Breast epithelium (tissue), 3 donors: ENCODE measurements at regions not wholly inside any gene's neighbourhood (a gene's known extent, or its start where the extent isn't known, plus 50 kb on each side); places are given as distances from the start of the nearest gene placed in this dataset.

ENCODE experiments used
- CTCF ChIP-seq, 3 donors: fragments of 450-650 bp; IDR thresholded peaks; one replicate each; pipeline ENCODE4 v1.5.1; 2016 to 2017; ENCODE audit warnings: antibody characterized with exemption in 3 of 3, mild to moderate bottlenecking in 3 of 3, moderate library complexity in 3 of 3
- POLR2A ChIP-seq: fragments of 450-650 bp; IDR thresholded peaks from one replicate; pipeline ENCODE4 v1.6.1; 2016; ENCODE audit warnings: antibody characterized with exemption, mild to moderate bottlenecking, moderate library complexity
- POLR2AphosphoS5 ChIP-seq, 3 donors: sonication (generic); formaldehyde crosslinking; IDR thresholded peaks; one replicate each; pipeline ENCODE4 v1.6.1; 2017; ENCODE audit warnings: antibody characterized with exemption in 3 of 3

- TF ChIP-seq POLR2A (no peak), CTCF (IDR thresholded peaks at IDR 0.05) (no peak), POLR2AphosphoS5 (IDR thresholded peaks at IDR 0.05) (no peak)
These were observed 95.8 kb upstream of the ARID2 start for GRCh38 chr12:45633733-45634132.
